ENCODE measurements at regions not wholly inside any gene's neighbourhood (a gene's known extent, or its start where the extent isn't known, plus 50 kb on each side); places are given as distances from the start of the nearest gene placed in this dataset.
A peak's percentile ranks its signal among the peaks of the same experiment; 100 is the strongest.

GRCh38 chr12:75831402-75831801, 200.2 kb downstream of the PHLDA1 start:
- peak overlapping the region; percentile 34; the same call in 1 of the 2 replicates for H3K14ac ChIP-seq (replicated peaks; ENCODE audit: low read depth, low read length)
- H3K4me3 ChIP-seq (ENCODE audit: insufficient read depth, low read depth, low read length), result no peak overlapping the region
- H4K20me1 ChIP-seq (ENCODE audit: insufficient read depth, low read length), result no peaks in the 10 kb centered on the region
- no peak overlapping the region for H3K56ac ChIP-seq (ENCODE audit: extremely low read depth, insufficient read depth, low read length)
- TF ChIP-seq RAD21 (IDR thresholded peaks at IDR 0.05; ENCODE audit: low read length), result no peak
- H3K79me1 ChIP-seq (ENCODE audit: low read depth in 1 of 2, low read length in 2 of 2), result no peaks in the 10 kb centered on the region
- H3K23ac ChIP-seq (ENCODE audit: low read depth, low read length), result peak overlapping the region; percentile 18; the same call in 1 of the 2 replicates
- peak overlapping the region; percentile 72 for H2BK15ac ChIP-seq (ENCODE audit: low read depth, low read length)
- intact Hi-C loops (cut with micrococcal nuclease), result no loop called here
- in situ Hi-C loops (cut with MboI; ENCODE audit: low sequenced_read_pairs), result no loop called here
- ATAC-seq (ENCODE audit: low read depth), result peak; percentile 62
- no peak overlapping the region for H3K9ac ChIP-seq (ENCODE audit: low read depth, low read length)
- DNase-seq, result peak; percentile 73
- no peaks in the 10 kb centered on the region for H3K36me3 ChIP-seq (ENCODE audit: control insufficient read depth, insufficient read depth, low read length)
- peaks cover 12% of the 10 kb centered on the region for H3K9me1 ChIP-seq (ENCODE audit: insufficient read depth, low read length)
- peak overlapping the region; percentile 55; the same call in 1 of the 2 replicates for H3K4ac ChIP-seq (ENCODE audit: low read depth, low read length)
- dilution Hi-C loops (cut with HindIII; ENCODE audit: low sequenced_read_pairs, unreplicated experiment), result no loop called here
- H3K9me3 ChIP-seq (ENCODE audit: control insufficient read depth, insufficient read depth, low read length), result no peaks in the 10 kb centered on the region
- peak overlapping the region; percentile 85 for H2AK5ac ChIP-seq (ENCODE audit: low read depth, low read length)
- ChIA-PET POLR2A (ENCODE audit: unreplicated experiment) (interaction anchor here (0.7 kb wide), 1 partner anchor 193 kb away, joined by 4 read pairs; no protein-coding TSS in a partner anchor), CTCF (no interaction called here)
- no CpG with 5 or more reads among the region's 2 CpGs for WGBS, 2 experiments (ENCODE audit: extremely low coverage in 2 of 2, insufficient read length in 1 of 2)
- H2BK120ac ChIP-seq (ENCODE audit: low read depth, low read length), result peak overlapping the region; percentile 72
- H2AFZ ChIP-seq (replicated peaks; ENCODE audit: low read length, poor library complexity), result no peak overlapping the region
- peak overlapping the region; percentile 88; the same call in 1 of the 2 replicates for H3K27ac ChIP-seq (ENCODE audit: insufficient read depth, low read length)
- peak overlapping the region; percentile 66 for H2BK5ac ChIP-seq (ENCODE audit: low read depth, low read length, poor library complexity, severe bottlenecking)
- peak overlapping the region; percentile 42; the same call in 1 of the 2 replicates for H4K5ac ChIP-seq (ENCODE audit: low read depth, low read length)
- peak overlapping the region; percentile 14 for H4K91ac ChIP-seq (ENCODE audit: insufficient read depth, low read depth, low read length)
- peak overlapping the region; percentile 83 for H2BK20ac ChIP-seq (ENCODE audit: low read depth, low read length)
- H4K8ac ChIP-seq (ENCODE audit: low read depth in 2 of 2, low read length in 2 of 2), result peak overlapping the region; percentile 55
- peaks cover 11% of the 10 kb centered on the region for H3K4me1 ChIP-seq (ENCODE audit: control insufficient read depth, insufficient read depth, low read length)
- no peak overlapping the region for H2AK9ac ChIP-seq (replicated peaks; ENCODE audit: low read depth, low read length, poor library complexity)
- H3K27me3 ChIP-seq (ENCODE audit: control insufficient read depth, insufficient read depth, low read length), result no peaks in the 10 kb centered on the region
- no TSS peak for BruUV-seq (replicated peaks)
- peak overlapping the region; percentile 96 for H3K18ac ChIP-seq (ENCODE audit: low read depth, low read length)
- H3K4me2 ChIP-seq (ENCODE audit: low read depth, low read length), result peak overlapping the region; percentile 1; the same call in 1 of the 2 replicates
